ENCODE measurements at regions not wholly inside any gene's neighbourhood (a gene's known extent, or its start where the extent isn't known, plus 50 kb on each side); places are given as distances from the start of the nearest gene placed in this dataset.
A peak's percentile ranks its signal among the peaks of the same experiment; 100 is the strongest.

GRCh38 chr9:110073356-110073905 lies 134.5 kb downstream of the C9orf152 start:
- no peaks in the 10 kb centered on the region for H3K27me3 Mint-ChIP-seq
- no peak overlapping the region for H3K4me3 Mint-ChIP-seq
- no peak for DNase-seq
- peaks cover 39 to 76% of the 10 kb centered on the region in 2 donors for H3K4me1 Mint-ChIP-seq
- peaks cover 39 to 60% of the 10 kb centered on the region in 2 donors for H3K36me3 Mint-ChIP-seq
- peak overlapping the region; percentile 77 for H3K27ac Mint-ChIP-seq
- ATAC-seq (replicated peaks) = peak; percentile 44 to 46
- H3K9me3 Mint-ChIP-seq = no peaks in the 10 kb centered on the region

GRCh38 chr9:110076894-110077725 lies 130.8 kb downstream of the C9orf152 start:
- Mint-ChIP-seq H3K27me3 (no peaks in the 10 kb centered on the region), H3K9me3 (no peaks in the 10 kb centered on the region), H3K4me3 (no peak overlapping the region), H3K36me3 (peaks cover 53 to 64% of the 10 kb centered on the region in 2 donors), H3K4me1 (peaks cover 42 to 77% of the 10 kb centered on the region in 2 donors), H3K27ac (no peak overlapping the region)
- ATAC-seq (replicated peaks) = peak in 1 of 2 donors; percentile 10
- DNase-seq = no peak

- H3K27me3 Mint-ChIP-seq = no peaks in the 10 kb centered on the region
- no peak for DNase-seq
- H3K4me1 Mint-ChIP-seq = peaks cover 35 to 77% of the 10 kb centered on the region in 2 donors
- H3K27ac Mint-ChIP-seq = peak overlapping the region; percentile 14
- no peak for ATAC-seq (replicated peaks)
- peak overlapping the region in 1 of 2 donors; percentile 22 for H3K4me3 Mint-ChIP-seq
- peaks cover 53 to 62% of the 10 kb centered on the region in 2 donors for H3K36me3 Mint-ChIP-seq
- H3K9me3 Mint-ChIP-seq = no peaks in the 10 kb centered on the region
These were observed 130.0 kb downstream of the C9orf152 start for GRCh38 chr9:110077925-110078324.

GRCh38 chr9:110078604-110079003 lies 129.4 kb downstream of the C9orf152 start:
- H3K27ac Mint-ChIP-seq = no peak overlapping the region
- DNase-seq = no peak
- peaks cover 58 to 64% of the 10 kb centered on the region in 2 donors for H3K36me3 Mint-ChIP-seq
- ATAC-seq (replicated peaks) = no peak
- peaks cover 38 to 77% of the 10 kb centered on the region in 2 donors for H3K4me1 Mint-ChIP-seq
- H3K27me3 Mint-ChIP-seq = no peaks in the 10 kb centered on the region
- no peak overlapping the region for H3K4me3 Mint-ChIP-seq
- H3K9me3 Mint-ChIP-seq = no peaks in the 10 kb centered on the region

- no peak for DNase-seq
- Mint-ChIP-seq H3K27ac (peak overlapping the region; percentile 90), H3K27me3 (no peaks in the 10 kb centered on the region), H3K36me3 (peaks cover 62 to 67% of the 10 kb centered on the region in 2 donors), H3K4me3 (peak overlapping the region; percentile 40 to 56), H3K4me1 (peaks cover 35 to 83% of the 10 kb centered on the region in 2 donors), H3K9me3 (no peaks in the 10 kb centered on the region)
- no peak for ATAC-seq (replicated peaks)
These were observed 126.6 kb downstream of the C9orf152 start for GRCh38 chr9:110081395-110081794.

- peaks cover 72 to 75% of the 10 kb centered on the region in 2 donors for H3K36me3 Mint-ChIP-seq
- peaks cover 43 to 89% of the 10 kb centered on the region in 2 donors for H3K4me1 Mint-ChIP-seq
- H3K9me3 Mint-ChIP-seq = peaks cover 0 to 3% of the 10 kb centered on the region in 2 donors
- DNase-seq (no peak), ATAC-seq (replicated peaks) (no peak)
- H3K27me3 Mint-ChIP-seq = no peaks in the 10 kb centered on the region
- H3K4me3 Mint-ChIP-seq = peak overlapping the region in 1 of 2 donors; percentile 7
- peak overlapping the region; percentile 78 for H3K27ac Mint-ChIP-seq
These were observed 124.1 kb downstream of the C9orf152 start for GRCh38 chr9:110083866-110084265.

- ATAC-seq (replicated peaks) = no peak
- Mint-ChIP-seq H3K27ac (no peak overlapping the region), H3K4me1 (peaks cover 46 to 90% of the 10 kb centered on the region in 2 donors), H3K36me3 (peaks cover 66 to 77% of the 10 kb centered on the region in 2 donors), H3K27me3 (no peaks in the 10 kb centered on the region), H3K4me3 (no peak overlapping the region), H3K9me3 (peaks cover 0 to 3% of the 10 kb centered on the region in 2 donors)
- no peak for DNase-seq
These were observed 121.4 kb downstream of the C9orf152 start for GRCh38 chr9:110086537-110086936.

- Mint-ChIP-seq H3K27me3 (no peaks in the 10 kb centered on the region), H3K4me3 (peak overlapping the region in 1 of 2 donors; percentile 4), H3K27ac (peak overlapping the region; percentile 78), H3K9me3 (peaks cover 0 to 3% of the 10 kb centered on the region in 2 donors), H3K36me3 (peaks cover 63 to 72% of the 10 kb centered on the region in 2 donors), H3K4me1 (peaks cover 41 to 87% of the 10 kb centered on the region in 2 donors)
- no peak for ATAC-seq (replicated peaks)
- DNase-seq = no peak
These were observed 120.4 kb downstream of the C9orf152 start for GRCh38 chr9:110087605-110088004.

- no peak for DNase-seq
- no peak overlapping the region for H3K27ac Mint-ChIP-seq
- peaks cover 0 to 3% of the 10 kb centered on the region in 2 donors for H3K9me3 Mint-ChIP-seq
- peak; percentile 60 to 61 for ATAC-seq (replicated peaks)
- H3K4me1 Mint-ChIP-seq = peaks cover 43 to 87% of the 10 kb centered on the region in 2 donors
- no peaks in the 10 kb centered on the region for H3K27me3 Mint-ChIP-seq
- no peak overlapping the region for H3K4me3 Mint-ChIP-seq
- peaks cover 62 to 75% of the 10 kb centered on the region in 2 donors for H3K36me3 Mint-ChIP-seq
These were observed 119.9 kb downstream of the C9orf152 start for GRCh38 chr9:110088099-110088498.

- Mint-ChIP-seq H3K9me3 (peaks cover 0 to 3% of the 10 kb centered on the region in 2 donors), H3K27ac (peak overlapping the region; percentile 70), H3K27me3 (no peaks in the 10 kb centered on the region), H3K4me3 (no peak overlapping the region), H3K36me3 (peaks cover 56 to 74% of the 10 kb centered on the region in 2 donors), H3K4me1 (peaks cover 47 to 90% of the 10 kb centered on the region in 2 donors)
- ATAC-seq (replicated peaks) = no peak
- DNase-seq = no peak
These were observed 118.1 kb downstream of the C9orf152 start for GRCh38 chr9:110089681-110090370.

GRCh38 chr9:110092792-110093191 lies 115.2 kb downstream of the C9orf152 start:
- ATAC-seq (replicated peaks) (no peak), DNase-seq (no peak)
- Mint-ChIP-seq H3K4me1 (peaks cover 45 to 92% of the 10 kb centered on the region in 2 donors), H3K36me3 (peaks cover 47 to 69% of the 10 kb centered on the region in 2 donors), H3K27me3 (no peaks in the 10 kb centered on the region), H3K27ac (peak overlapping the region; percentile 56), H3K9me3 (no peaks in the 10 kb centered on the region), H3K4me3 (peak overlapping the region; percentile 12 to 33)

GRCh38 chr9:110093417-110093816 lies 114.5 kb downstream of the C9orf152 start:
- DNase-seq (no peak), ATAC-seq (replicated peaks) (no peak)
- Mint-ChIP-seq H3K4me1 (peaks cover 42 to 92% of the 10 kb centered on the region in 2 donors), H3K36me3 (peaks cover 46 to 68% of the 10 kb centered on the region in 2 donors), H3K4me3 (peak overlapping the region in 1 of 2 donors; percentile 63), H3K27ac (peak overlapping the region; percentile 26), H3K27me3 (no peaks in the 10 kb centered on the region), H3K9me3 (no peaks in the 10 kb centered on the region)

- H3K4me1 Mint-ChIP-seq = peaks cover 46 to 92% of the 10 kb centered on the region in 2 donors
These were observed 114.1 kb downstream of the C9orf152 start for GRCh38 chr9:110093871-110094270.

GRCh38 chr9:110095161-110095595 lies 112.8 kb downstream of the C9orf152 start:
- Mint-ChIP-seq H3K9me3 (no peaks in the 10 kb centered on the region), H3K4me3 (no peak overlapping the region), H3K27ac (no peak overlapping the region), H3K4me1 (peaks cover 46 to 92% of the 10 kb centered on the region in 2 donors), H3K36me3 (peaks cover 39 to 65% of the 10 kb centered on the region in 2 donors), H3K27me3 (no peaks in the 10 kb centered on the region)
- ATAC-seq (replicated peaks) (no peak), DNase-seq (no peak)

More at GRCh38 chr9:110093871-110094270, 114.1 kb downstream of the C9orf152 start:
- Mint-ChIP-seq H3K27me3 (no peaks in the 10 kb centered on the region), H3K9me3 (no peaks in the 10 kb centered on the region), H3K4me3 (no peak overlapping the region), H3K27ac (no peak overlapping the region), H3K36me3 (peaks cover 44 to 71% of the 10 kb centered on the region in 2 donors)
- DNase-seq (no peak), ATAC-seq (replicated peaks) (no peak)
